Activated naive CD8-positive, alpha-beta T cell treated with anti-CD3 and anti-CD28 coated beads, Interleukin-2, amount 50 U/mL, for 24 hours (primary cell): ENCODE measurements at regions not wholly inside any gene's neighbourhood (a gene's known extent, or its start where the extent isn't known, plus 50 kb on each side); places are given as distances from the start of the nearest gene placed in this dataset.

Source experiments
- ATAC-seq: fragments of 150-1000 bp; cut with Tn5 transposase; one replicate; pipeline ENCODE4 v1.10.0; 2021
- DNase-seq: peaks from one replicate; pipeline ENCODE4 v3.0.0; 2021
- H3K27ac Mint-ChIP-seq: one replicate; pipeline ENCODE4 v1.8.0; 2021; ENCODE audit warnings: mild to moderate bottlenecking, mixed read lengths
- H3K27me3 Mint-ChIP-seq: one replicate; pipeline ENCODE4 v1.8.0; 2021; ENCODE audit warnings: mixed read lengths
- H3K36me3 Mint-ChIP-seq: one replicate; pipeline ENCODE4 v1.8.0; 2021; ENCODE audit warnings: low read depth, mixed read lengths
- H3K4me1 Mint-ChIP-seq: one replicate; pipeline ENCODE4 v1.8.0; 2021; ENCODE audit warnings: mixed read lengths
- H3K4me3 Mint-ChIP-seq: one replicate; pipeline ENCODE4 v1.8.0; 2021; ENCODE audit warnings: mild to moderate bottlenecking, moderate library complexity, mixed read lengths
- H3K9me3 Mint-ChIP-seq: one replicate; pipeline ENCODE4 v1.8.0; 2021; ENCODE audit warnings: mixed read lengths

- DNase-seq, result no peak
- Mint-ChIP-seq H3K4me1 (no peaks in the 10 kb centered on the region), H3K27me3 (no peaks in the 10 kb centered on the region), H3K4me3 (no peak overlapping the region), H3K9me3 (no peaks in the 10 kb centered on the region), H3K36me3 (no peaks in the 10 kb centered on the region), H3K27ac (no peak overlapping the region)
- ATAC-seq, result no peak
These were observed 355.1 kb upstream of the MGMT start for GRCh38 chr10:129111922-129112321.

GRCh38 chr10:129114588-129114987 is 352.5 kb upstream of the MGMT start:
- ATAC-seq, result no peak
- Mint-ChIP-seq H3K36me3 (no peaks in the 10 kb centered on the region), H3K9me3 (no peaks in the 10 kb centered on the region), H3K27me3 (no peaks in the 10 kb centered on the region), H3K4me1 (no peaks in the 10 kb centered on the region), H3K27ac (no peak overlapping the region), H3K4me3 (no peak overlapping the region)
- no peak for DNase-seq

GRCh38 chr10:129116371-129116770 is 350.7 kb upstream of the MGMT start:
- Mint-ChIP-seq H3K27me3 (no peaks in the 10 kb centered on the region), H3K9me3 (no peaks in the 10 kb centered on the region), H3K36me3 (no peaks in the 10 kb centered on the region), H3K4me1 (peaks cover 4% of the 10 kb centered on the region), H3K27ac (no peak overlapping the region), H3K4me3 (no peak overlapping the region)
- no peak for DNase-seq
- ATAC-seq, result no peak

- Mint-ChIP-seq H3K36me3 (no peaks in the 10 kb centered on the region), H3K27ac (no peak overlapping the region), H3K4me1 (peaks cover 4% of the 10 kb centered on the region), H3K4me3 (no peak overlapping the region), H3K27me3 (no peaks in the 10 kb centered on the region), H3K9me3 (no peaks in the 10 kb centered on the region)
- ATAC-seq (no peak), DNase-seq (no peak)
These were observed 346.6 kb upstream of the MGMT start for GRCh38 chr10:129120441-129120840.

- Mint-ChIP-seq H3K4me1 (peaks cover 4% of the 10 kb centered on the region), H3K27ac (no peak overlapping the region), H3K4me3 (no peak overlapping the region), H3K36me3 (no peaks in the 10 kb centered on the region), H3K9me3 (no peaks in the 10 kb centered on the region), H3K27me3 (no peaks in the 10 kb centered on the region)
- DNase-seq (no peak), ATAC-seq (no peak)
These were observed 344.2 kb upstream of the MGMT start for GRCh38 chr10:129122846-129123245.

- no peak overlapping the region for H3K27ac Mint-ChIP-seq
- H3K4me3 Mint-ChIP-seq, result no peak overlapping the region
- H3K9me3 Mint-ChIP-seq, result no peaks in the 10 kb centered on the region
- no peak for DNase-seq
- H3K4me1 Mint-ChIP-seq, result peaks cover 4% of the 10 kb centered on the region
- H3K27me3 Mint-ChIP-seq, result no peaks in the 10 kb centered on the region
- H3K36me3 Mint-ChIP-seq, result no peaks in the 10 kb centered on the region
- no peak for ATAC-seq
These were observed 343.6 kb upstream of the MGMT start for GRCh38 chr10:129123428-129123827.

- no peak overlapping the region for H3K27ac Mint-ChIP-seq
- no peak for ATAC-seq
- no peak overlapping the region for H3K4me3 Mint-ChIP-seq
- no peaks in the 10 kb centered on the region for H3K36me3 Mint-ChIP-seq
- H3K9me3 Mint-ChIP-seq, result no peaks in the 10 kb centered on the region
- DNase-seq, result no peak
- no peaks in the 10 kb centered on the region for H3K27me3 Mint-ChIP-seq
- no peaks in the 10 kb centered on the region for H3K4me1 Mint-ChIP-seq
These were observed 340.1 kb upstream of the MGMT start for GRCh38 chr10:129126982-129127381.

GRCh38 chr10:129131457-129132132 is 335.4 kb upstream of the MGMT start:
- H3K27ac Mint-ChIP-seq, result no peak overlapping the region
- no peaks in the 10 kb centered on the region for H3K4me1 Mint-ChIP-seq
- H3K4me3 Mint-ChIP-seq, result no peak overlapping the region
- H3K27me3 Mint-ChIP-seq, result no peaks in the 10 kb centered on the region
- ATAC-seq, result no peak
- no peaks in the 10 kb centered on the region for H3K36me3 Mint-ChIP-seq
- no peaks in the 10 kb centered on the region for H3K9me3 Mint-ChIP-seq
- DNase-seq, result no peak

- Mint-ChIP-seq H3K4me1 (no peaks in the 10 kb centered on the region), H3K4me3 (no peak overlapping the region)
These were observed 333.2 kb upstream of the MGMT start for GRCh38 chr10:129133856-129134255.

GRCh38 chr10:129134371-129134770 is 332.7 kb upstream of the MGMT start:
- no peaks in the 10 kb centered on the region for H3K36me3 Mint-ChIP-seq
- H3K9me3 Mint-ChIP-seq, result no peaks in the 10 kb centered on the region
- H3K4me3 Mint-ChIP-seq, result no peak overlapping the region
- no peaks in the 10 kb centered on the region for H3K27me3 Mint-ChIP-seq
- H3K4me1 Mint-ChIP-seq, result no peaks in the 10 kb centered on the region
- DNase-seq, result no peak
- H3K27ac Mint-ChIP-seq, result no peak overlapping the region
- no peak for ATAC-seq

More at GRCh38 chr10:129133856-129134255, 333.2 kb upstream of the MGMT start:
- Mint-ChIP-seq H3K27ac (no peak overlapping the region), H3K36me3 (no peaks in the 10 kb centered on the region), H3K27me3 (no peaks in the 10 kb centered on the region), H3K9me3 (no peaks in the 10 kb centered on the region)
- ATAC-seq, result no peak
- DNase-seq, result no peak

- H3K4me1 Mint-ChIP-seq, result peaks cover 3% of the 10 kb centered on the region
- H3K27me3 Mint-ChIP-seq, result no peaks in the 10 kb centered on the region
- no peak for DNase-seq
- no peak for ATAC-seq
- H3K27ac Mint-ChIP-seq, result no peak overlapping the region
- no peak overlapping the region for H3K4me3 Mint-ChIP-seq
- H3K9me3 Mint-ChIP-seq, result no peaks in the 10 kb centered on the region
- H3K36me3 Mint-ChIP-seq, result no peaks in the 10 kb centered on the region
These were observed 331.4 kb upstream of the MGMT start for GRCh38 chr10:129135624-129136023.

- no peaks in the 10 kb centered on the region for H3K9me3 Mint-ChIP-seq
- no peaks in the 10 kb centered on the region for H3K36me3 Mint-ChIP-seq
These were observed 331.0 kb upstream of the MGMT start for GRCh38 chr10:129136074-129136473.

GRCh38 chr10:129136951-129137350 is 330.1 kb upstream of the MGMT start:
- H3K36me3 Mint-ChIP-seq, result no peaks in the 10 kb centered on the region
- DNase-seq (no peak), ATAC-seq (no peak)
- peaks cover 6% of the 10 kb centered on the region for H3K4me1 Mint-ChIP-seq
- no peaks in the 10 kb centered on the region for H3K27me3 Mint-ChIP-seq
- no peaks in the 10 kb centered on the region for H3K9me3 Mint-ChIP-seq
- H3K4me3 Mint-ChIP-seq, result no peak overlapping the region
- H3K27ac Mint-ChIP-seq, result no peak overlapping the region

More at GRCh38 chr10:129136074-129136473, 331.0 kb upstream of the MGMT start:
- no peak overlapping the region for H3K4me3 Mint-ChIP-seq
- H3K27me3 Mint-ChIP-seq, result no peaks in the 10 kb centered on the region
- no peak for DNase-seq
- peaks cover 6% of the 10 kb centered on the region for H3K4me1 Mint-ChIP-seq
- ATAC-seq, result no peak
- H3K27ac Mint-ChIP-seq, result no peak overlapping the region

- H3K36me3 Mint-ChIP-seq, result no peaks in the 10 kb centered on the region
- H3K4me1 Mint-ChIP-seq, result peaks cover 7% of the 10 kb centered on the region
- H3K27me3 Mint-ChIP-seq, result no peaks in the 10 kb centered on the region
- H3K4me3 Mint-ChIP-seq, result no peak overlapping the region
- ATAC-seq (no peak), DNase-seq (no peak)
- H3K9me3 Mint-ChIP-seq, result no peaks in the 10 kb centered on the region
- no peak overlapping the region for H3K27ac Mint-ChIP-seq
These were observed 325.8 kb upstream of the MGMT start for GRCh38 chr10:129140921-129141885.

- Mint-ChIP-seq H3K4me1 (no peaks in the 10 kb centered on the region), H3K4me3 (no peak overlapping the region), H3K9me3 (peaks cover 7% of the 10 kb centered on the region), H3K27me3 (no peaks in the 10 kb centered on the region), H3K27ac (no peak overlapping the region), H3K36me3 (no peaks in the 10 kb centered on the region)
- DNase-seq (no peak), ATAC-seq (no peak)
These were observed 315.8 kb upstream of the MGMT start for GRCh38 chr10:129151281-129151680.
